ENCODE measurements at regions not wholly inside any gene's neighbourhood (a gene's known extent, or its start where the extent isn't known, plus 50 kb on each side); places are given as distances from the start of the nearest gene placed in this dataset.

DNA sequence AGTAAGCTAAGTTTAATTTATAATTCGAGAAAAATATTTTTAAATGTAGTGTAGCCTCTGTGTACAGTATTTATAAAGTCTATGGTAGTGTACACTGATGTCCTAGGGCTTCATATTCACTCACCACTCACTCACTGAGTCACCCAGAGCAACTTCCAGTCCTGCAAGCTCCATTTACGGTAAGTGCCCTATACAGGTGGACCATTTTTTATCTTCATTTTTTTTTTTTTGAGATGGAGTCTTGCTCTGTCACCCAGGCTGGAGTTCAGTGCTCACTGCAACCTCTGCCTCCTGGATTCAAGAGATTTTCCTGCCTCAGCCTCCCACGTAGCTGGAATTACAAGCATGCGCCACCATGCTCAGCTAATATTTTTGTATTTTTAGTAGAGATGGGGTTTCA lies 104.2 kb downstream of the PDCL3 start:
- TF ChIP-seq, protein P1, sequence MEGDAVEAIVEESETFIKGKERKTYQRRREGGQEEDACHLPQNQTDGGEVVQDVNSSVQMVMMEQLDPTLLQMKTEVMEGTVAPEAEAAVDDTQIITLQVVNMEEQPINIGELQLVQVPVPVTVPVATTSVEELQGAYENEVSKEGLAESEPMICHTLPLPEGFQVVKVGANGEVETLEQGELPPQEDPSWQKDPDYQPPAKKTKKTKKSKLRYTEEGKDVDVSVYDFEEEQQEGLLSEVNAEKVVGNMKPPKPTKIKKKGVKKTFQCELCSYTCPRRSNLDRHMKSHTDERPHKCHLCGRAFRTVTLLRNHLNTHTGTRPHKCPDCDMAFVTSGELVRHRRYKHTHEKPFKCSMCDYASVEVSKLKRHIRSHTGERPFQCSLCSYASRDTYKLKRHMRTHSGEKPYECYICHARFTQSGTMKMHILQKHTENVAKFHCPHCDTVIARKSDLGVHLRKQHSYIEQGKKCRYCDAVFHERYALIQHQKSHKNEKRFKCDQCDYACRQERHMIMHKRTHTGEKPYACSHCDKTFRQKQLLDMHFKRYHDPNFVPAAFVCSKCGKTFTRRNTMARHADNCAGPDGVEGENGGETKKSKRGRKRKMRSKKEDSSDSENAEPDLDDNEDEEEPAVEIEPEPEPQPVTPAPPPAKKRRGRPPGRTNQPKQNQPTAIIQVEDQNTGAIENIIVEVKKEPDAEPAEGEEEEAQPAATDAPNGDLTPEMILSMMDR (IDR thresholded peaks at IDR 0.05; ENCODE audit: low read depth, low read length): no peak
- no peak for DNase-seq (ENCODE audit: low read depth in 2 of 2)
- no peak overlapping the region for H3K4me3 ChIP-seq (replicated peaks in 1 of 2; ENCODE audit: low read depth in 2 of 2, low read length in 2 of 2)

DNA sequence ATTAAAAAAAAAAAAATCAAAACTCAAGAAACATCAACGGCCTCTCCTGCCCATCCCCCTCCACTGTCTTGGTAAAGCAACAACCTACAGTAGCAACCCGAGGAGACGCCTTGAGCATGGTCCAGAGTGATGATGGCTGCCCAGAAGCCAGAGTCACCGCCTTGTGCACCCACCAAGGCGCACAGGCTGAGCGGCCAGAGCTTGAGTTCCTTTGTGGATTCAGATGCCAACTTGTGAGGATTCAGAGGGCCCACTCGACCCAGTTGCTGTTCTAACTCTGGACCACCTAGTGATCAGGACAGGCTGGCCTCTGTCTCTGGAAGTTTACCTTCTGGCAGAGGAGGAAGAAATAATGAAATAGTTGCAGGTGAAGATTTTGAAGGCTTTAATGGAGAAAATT lies 105.0 kb downstream of the PDCL3 start:
- no peak overlapping the region for H3K4me3 ChIP-seq (replicated peaks in 1 of 2; ENCODE audit: low read depth in 2 of 2, low read length in 2 of 2)
- no peak for DNase-seq (ENCODE audit: low read depth in 2 of 2)
- TF ChIP-seq, protein P1 (IDR thresholded peaks at IDR 0.05; ENCODE audit: low read depth, low read length): no peak

DNA sequence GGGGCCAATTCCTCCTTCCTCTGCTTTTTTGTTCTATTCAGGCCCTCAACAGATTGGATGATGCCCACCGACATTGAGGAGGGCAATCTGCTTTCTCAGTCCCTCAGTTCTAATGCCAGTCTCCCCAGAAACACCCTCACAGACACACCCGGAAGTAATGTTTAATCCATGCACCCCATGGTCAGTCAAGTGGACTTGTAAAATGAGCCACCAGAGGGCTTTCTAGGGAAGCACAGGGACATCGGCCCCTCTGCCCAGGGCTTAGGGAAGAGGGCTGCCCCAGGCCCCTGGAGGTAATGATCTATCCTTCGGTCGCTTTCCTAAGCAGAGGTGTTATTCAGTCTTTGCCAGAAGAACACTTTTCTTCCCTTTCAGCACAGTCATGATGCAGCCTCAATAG lies 107.4 kb downstream of the PDCL3 start:
- TF ChIP-seq, protein P1 (IDR thresholded peaks at IDR 0.05; ENCODE audit: low read depth, low read length): no peak
- no peak overlapping the region for H3K4me3 ChIP-seq (replicated peaks in 1 of 2; ENCODE audit: low read depth in 2 of 2, low read length in 2 of 2)
- DNase-seq (ENCODE audit: low read depth in 2 of 2): no peak

DNA sequence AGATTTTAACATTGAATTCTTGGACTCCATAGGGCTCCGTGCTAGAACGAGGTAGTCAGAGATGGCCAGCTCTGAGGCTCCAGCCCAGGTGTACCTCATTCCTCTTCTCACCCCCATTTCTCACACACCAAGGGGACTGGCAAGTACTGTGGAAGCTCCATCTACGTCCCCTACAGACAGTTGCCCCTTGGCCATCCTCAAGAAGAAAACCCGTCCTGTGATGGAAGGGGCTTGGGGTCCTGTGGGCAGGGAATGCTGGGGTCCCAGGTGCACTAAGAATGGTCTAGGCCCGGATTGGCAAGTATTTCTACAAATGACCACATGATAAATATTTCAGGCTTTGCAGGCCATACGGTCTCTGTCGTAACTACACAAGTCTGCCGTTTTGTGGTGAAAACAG lies 110.3 kb downstream of the PDCL3 start:
- no peak overlapping the region for H3K4me3 ChIP-seq (replicated peaks in 1 of 2; ENCODE audit: low read depth in 2 of 2, low read length in 2 of 2)
- DNase-seq (ENCODE audit: low read depth in 2 of 2): no peak
- TF ChIP-seq, protein P1 (IDR thresholded peaks at IDR 0.05; ENCODE audit: low read depth, low read length): no peak

DNA sequence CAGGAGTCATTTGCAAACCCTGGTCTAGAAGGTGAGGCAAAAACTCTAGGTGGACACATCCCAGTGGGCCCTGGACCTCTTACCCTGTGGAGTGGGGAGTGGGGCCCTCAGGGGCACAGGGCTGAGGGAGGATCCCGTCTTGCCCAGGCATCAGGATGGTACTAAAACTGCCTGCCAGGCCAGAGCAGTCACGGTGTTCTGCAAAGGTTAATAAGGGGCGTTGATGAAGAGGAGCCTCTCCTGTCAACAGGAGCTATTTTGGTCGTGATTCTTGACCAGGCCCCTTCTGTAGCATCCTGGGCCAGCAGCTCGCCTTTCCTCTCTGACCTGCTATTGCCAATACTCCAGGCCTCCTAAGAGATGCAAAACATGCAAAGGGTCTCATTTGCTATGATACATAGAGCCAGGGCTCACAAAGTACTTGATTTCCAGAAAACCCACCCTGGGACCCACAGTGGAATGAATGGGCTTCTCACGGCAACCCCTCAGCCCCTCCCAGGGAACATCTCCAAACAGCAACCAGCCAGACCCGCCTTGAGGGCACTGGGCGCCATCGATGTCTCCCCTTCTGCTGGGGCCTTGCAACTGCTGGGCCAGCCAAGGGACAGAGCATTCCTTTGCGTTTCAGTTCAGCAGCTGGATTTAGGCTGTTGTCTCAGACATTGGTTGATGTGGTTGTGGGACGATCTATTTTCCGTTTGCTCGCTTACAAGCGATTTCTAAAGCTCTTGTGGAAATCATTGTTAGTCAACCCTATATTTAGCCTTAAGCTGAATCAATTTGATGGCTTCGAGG lies 111.1 kb downstream of the PDCL3 start:
- no peak overlapping the region for H3K4me3 ChIP-seq (replicated peaks in 1 of 2; ENCODE audit: low read depth in 2 of 2, low read length in 2 of 2)
- TF ChIP-seq, protein P1 (IDR thresholded peaks at IDR 0.05; ENCODE audit: low read depth, low read length): no peak
- DNase-seq (ENCODE audit: low read depth in 2 of 2): no peak

DNA sequence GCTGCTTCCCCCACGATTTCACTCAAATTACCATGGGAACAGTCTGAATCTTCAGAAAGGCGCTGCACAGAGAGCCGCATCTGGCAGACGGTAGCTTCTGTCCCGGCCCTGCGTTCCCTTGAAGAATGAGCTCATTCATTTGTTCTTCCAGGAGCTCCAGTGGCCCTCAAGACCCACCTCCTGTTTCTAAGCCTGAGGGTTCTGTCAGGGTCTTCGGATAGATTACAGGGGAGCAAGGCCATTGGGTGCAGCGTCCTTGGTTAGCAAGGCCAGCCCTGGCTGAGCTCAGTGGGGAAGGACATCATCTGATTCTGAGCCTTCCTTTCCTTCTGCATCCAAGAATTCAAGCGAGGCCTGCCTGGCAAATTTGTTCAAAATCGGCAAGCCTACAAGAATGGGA lies 111.9 kb downstream of the PDCL3 start:
- DNase-seq (ENCODE audit: low read depth in 2 of 2): no peak
- no peak overlapping the region for H3K4me3 ChIP-seq (replicated peaks in 1 of 2; ENCODE audit: low read depth in 2 of 2, low read length in 2 of 2)
- TF ChIP-seq, protein P1 (IDR thresholded peaks at IDR 0.05; ENCODE audit: low read depth, low read length): no peak

DNA sequence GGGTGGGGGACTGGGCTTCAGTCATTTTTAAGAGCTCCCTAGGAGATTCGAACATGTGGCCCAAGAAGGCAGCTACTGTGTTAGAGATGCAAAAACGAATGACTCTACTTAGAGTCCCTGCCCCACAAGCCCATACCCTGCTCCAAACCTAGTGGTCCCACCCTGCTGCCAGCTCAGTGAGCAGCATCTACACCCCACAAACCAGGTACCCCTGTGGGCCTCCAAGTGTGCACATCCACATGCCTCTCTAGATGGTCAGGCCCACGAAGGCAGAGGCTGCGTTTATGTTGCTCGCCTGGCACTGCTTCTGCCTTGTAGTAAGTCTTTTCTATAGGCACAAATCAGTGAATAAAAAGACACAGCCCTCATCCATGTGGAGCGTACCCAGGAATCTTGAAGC lies 112.6 kb downstream of the PDCL3 start:
- TF ChIP-seq, protein P1 (IDR thresholded peaks at IDR 0.05; ENCODE audit: low read depth, low read length): no peak
- DNase-seq (ENCODE audit: low read depth in 2 of 2): no peak
- H3K4me3 ChIP-seq (replicated peaks in 1 of 2; ENCODE audit: low read depth in 2 of 2, low read length in 2 of 2): no peak overlapping the region
